ENCODE measurements at regions not wholly inside any gene's neighbourhood (a gene's known extent, or its start where the extent isn't known, plus 50 kb on each side); places are given as distances from the start of the nearest gene placed in this dataset.

DNA sequence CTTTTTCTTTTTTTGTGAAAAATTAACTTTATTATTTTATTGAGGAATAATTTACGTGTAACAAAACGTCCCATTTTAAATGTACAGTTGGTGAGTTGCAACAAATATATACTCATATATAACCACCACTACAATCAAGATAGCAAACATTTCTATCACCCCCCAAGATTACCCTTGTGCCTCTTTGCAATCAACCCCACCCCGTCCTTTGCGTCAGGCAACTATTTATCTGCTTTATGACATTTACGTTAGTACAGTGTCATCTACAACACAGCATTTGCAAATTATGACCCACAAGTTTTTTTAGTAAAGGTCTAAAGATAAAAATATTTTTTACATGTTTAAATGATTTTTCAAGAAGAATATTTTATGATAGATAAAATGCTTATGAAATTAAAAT lies 485.6 kb upstream of the SOX9 start:
- no peak for TF ChIP-seq FOXM1 (IDR thresholded peaks at IDR 0.05; ENCODE audit: borderline replicate concordance, low read depth)
- no peak for TF ChIP-seq EGR1 (IDR thresholded peaks at IDR 0.05)
- TF ChIP-seq NFIC (IDR thresholded peaks at IDR 0.05): no peak
- TF ChIP-seq, protein P1, sequence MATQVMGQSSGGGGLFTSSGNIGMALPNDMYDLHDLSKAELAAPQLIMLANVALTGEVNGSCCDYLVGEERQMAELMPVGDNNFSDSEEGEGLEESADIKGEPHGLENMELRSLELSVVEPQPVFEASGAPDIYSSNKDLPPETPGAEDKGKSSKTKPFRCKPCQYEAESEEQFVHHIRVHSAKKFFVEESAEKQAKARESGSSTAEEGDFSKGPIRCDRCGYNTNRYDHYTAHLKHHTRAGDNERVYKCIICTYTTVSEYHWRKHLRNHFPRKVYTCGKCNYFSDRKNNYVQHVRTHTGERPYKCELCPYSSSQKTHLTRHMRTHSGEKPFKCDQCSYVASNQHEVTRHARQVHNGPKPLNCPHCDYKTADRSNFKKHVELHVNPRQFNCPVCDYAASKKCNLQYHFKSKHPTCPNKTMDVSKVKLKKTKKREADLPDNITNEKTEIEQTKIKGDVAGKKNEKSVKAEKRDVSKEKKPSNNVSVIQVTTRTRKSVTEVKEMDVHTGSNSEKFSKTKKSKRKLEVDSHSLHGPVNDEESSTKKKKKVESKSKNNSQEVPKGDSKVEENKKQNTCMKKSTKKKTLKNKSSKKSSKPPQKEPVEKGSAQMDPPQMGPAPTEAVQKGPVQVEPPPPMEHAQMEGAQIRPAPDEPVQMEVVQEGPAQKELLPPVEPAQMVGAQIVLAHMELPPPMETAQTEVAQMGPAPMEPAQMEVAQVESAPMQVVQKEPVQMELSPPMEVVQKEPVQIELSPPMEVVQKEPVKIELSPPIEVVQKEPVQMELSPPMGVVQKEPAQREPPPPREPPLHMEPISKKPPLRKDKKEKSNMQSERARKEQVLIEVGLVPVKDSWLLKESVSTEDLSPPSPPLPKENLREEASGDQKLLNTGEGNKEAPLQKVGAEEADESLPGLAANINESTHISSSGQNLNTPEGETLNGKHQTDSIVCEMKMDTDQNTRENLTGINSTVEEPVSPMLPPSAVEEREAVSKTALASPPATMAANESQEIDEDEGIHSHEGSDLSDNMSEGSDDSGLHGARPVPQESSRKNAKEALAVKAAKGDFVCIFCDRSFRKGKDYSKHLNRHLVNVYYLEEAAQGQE (IDR thresholded peaks at IDR 0.05; ENCODE audit: low read depth): no peak
- no peak for TF ChIP-seq TCF12 (IDR thresholded peaks at IDR 0.05; ENCODE audit: low read depth)
- TF ChIP-seq TAF1 (IDR thresholded peaks at IDR 0.05; ENCODE audit: low read depth): no peak
- no peak for TF ChIP-seq EP300 (IDR thresholded peaks at IDR 0.05; ENCODE audit: borderline replicate concordance)
- TF ChIP-seq USF1 (IDR thresholded peaks at IDR 0.05): no peak
- TF ChIP-seq CREB1 (IDR thresholded peaks at IDR 0.05; ENCODE audit: low read depth): no peak
- no peak for TF ChIP-seq TEAD4 (IDR thresholded peaks at IDR 0.05)
- no peak for TF ChIP-seq YY1 (IDR thresholded peaks at IDR 0.05; ENCODE audit: low read depth)
- TF ChIP-seq, protein P2, sequence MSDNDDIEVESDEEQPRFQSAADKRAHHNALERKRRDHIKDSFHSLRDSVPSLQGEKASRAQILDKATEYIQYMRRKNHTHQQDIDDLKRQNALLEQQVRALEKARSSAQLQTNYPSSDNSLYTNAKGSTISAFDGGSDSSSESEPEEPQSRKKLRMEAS (IDR thresholded peaks at IDR 0.05): no peak
- no peak for TF ChIP-seq CEBPB (IDR thresholded peaks at IDR 0.05)
- TF ChIP-seq RAD21 (IDR thresholded peaks at IDR 0.05; ENCODE audit: low read depth): no peak
- TF ChIP-seq ZBTB7A (IDR thresholded peaks at IDR 0.05; ENCODE audit: low read depth): no peak

DNA sequence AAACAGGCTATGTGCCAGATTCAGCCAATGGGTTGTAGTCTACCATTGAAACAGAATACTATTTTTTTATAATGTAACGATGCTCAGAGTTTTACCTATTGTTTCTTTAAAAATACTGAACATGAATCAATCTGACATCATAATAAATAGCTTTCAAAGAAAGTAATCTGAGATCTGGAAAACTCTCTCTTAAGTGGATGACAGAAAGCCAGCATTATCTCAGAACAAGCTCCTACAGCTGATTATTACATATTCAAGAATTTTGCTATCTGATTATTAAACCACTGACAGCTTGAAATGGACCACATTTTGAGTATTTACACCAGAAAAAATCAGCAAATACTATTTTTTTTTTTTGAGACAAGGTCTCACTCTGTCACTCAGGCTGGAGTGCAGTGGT lies 484.2 kb upstream of the SOX9 start:
- TF ChIP-seq ZBTB7A (IDR thresholded peaks at IDR 0.05; ENCODE audit: low read depth): no peak
- TF ChIP-seq EGR1 (IDR thresholded peaks at IDR 0.05): no peak
- TF ChIP-seq, protein P1 (IDR thresholded peaks at IDR 0.05; ENCODE audit: low read depth): no peak
- TF ChIP-seq CEBPB (IDR thresholded peaks at IDR 0.05): no peak
- no peak for TF ChIP-seq USF1 (IDR thresholded peaks at IDR 0.05)
- no peak for TF ChIP-seq CREB1 (IDR thresholded peaks at IDR 0.05; ENCODE audit: low read depth)
- TF ChIP-seq FOXM1 (IDR thresholded peaks at IDR 0.05; ENCODE audit: borderline replicate concordance, low read depth): peak; percentile 41; the same call in 1 of the 2 replicates
- no peak for TF ChIP-seq RAD21 (IDR thresholded peaks at IDR 0.05; ENCODE audit: low read depth)

DNA sequence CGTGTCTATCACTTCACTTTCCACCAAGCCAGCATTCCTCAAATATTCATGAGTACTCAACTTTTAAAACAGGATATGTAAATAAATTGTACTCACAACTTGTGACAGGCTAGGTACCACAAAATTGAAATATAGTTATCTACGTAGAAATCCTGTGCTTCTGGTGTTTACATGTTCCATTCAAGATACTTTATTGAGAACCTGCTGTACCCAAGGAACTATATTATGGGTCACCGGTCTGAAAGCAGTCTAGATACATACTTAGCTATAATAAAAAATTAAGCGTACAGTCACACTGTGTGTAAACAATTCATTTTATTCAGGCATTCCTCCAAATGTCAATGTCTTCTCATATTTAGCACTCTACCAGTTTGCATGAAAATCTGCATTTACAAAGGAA lies 482.2 kb upstream of the SOX9 start:
- no peak for TF ChIP-seq NFIC (IDR thresholded peaks at IDR 0.05)
- TF ChIP-seq CEBPB (IDR thresholded peaks at IDR 0.05): no peak
- TF ChIP-seq TAF1 (IDR thresholded peaks at IDR 0.05; ENCODE audit: low read depth): no peak
- no peak for TF ChIP-seq EP300 (IDR thresholded peaks at IDR 0.05; ENCODE audit: borderline replicate concordance)
- TF ChIP-seq TCF12 (IDR thresholded peaks at IDR 0.05; ENCODE audit: low read depth): no peak
- no peak for TF ChIP-seq RAD21 (IDR thresholded peaks at IDR 0.05; ENCODE audit: low read depth)
- TF ChIP-seq, protein P2 (IDR thresholded peaks at IDR 0.05): no peak
- TF ChIP-seq CREB1 (IDR thresholded peaks at IDR 0.05; ENCODE audit: low read depth): no peak

- TF ChIP-seq, protein P2 (IDR thresholded peaks at IDR 0.05): no peak
- no peak for TF ChIP-seq TCF12 (IDR thresholded peaks at IDR 0.05; ENCODE audit: low read depth)
- TF ChIP-seq RAD21 (IDR thresholded peaks at IDR 0.05; ENCODE audit: low read depth): no peak
- TF ChIP-seq FOXM1 (IDR thresholded peaks at IDR 0.05; ENCODE audit: borderline replicate concordance, low read depth): no peak
- TF ChIP-seq CREB1 (IDR thresholded peaks at IDR 0.05; ENCODE audit: low read depth): no peak
- no peak for TF ChIP-seq CEBPB (IDR thresholded peaks at IDR 0.05)
- TF ChIP-seq EGR1 (IDR thresholded peaks at IDR 0.05): no peak
- no peak for TF ChIP-seq TAF1 (IDR thresholded peaks at IDR 0.05; ENCODE audit: low read depth)
- no peak for TF ChIP-seq TEAD4 (IDR thresholded peaks at IDR 0.05)
- no peak for TF ChIP-seq EP300 (IDR thresholded peaks at IDR 0.05; ENCODE audit: borderline replicate concordance)
- no peak for TF ChIP-seq USF1 (IDR thresholded peaks at IDR 0.05)
- TF ChIP-seq ZBTB7A (IDR thresholded peaks at IDR 0.05; ENCODE audit: low read depth): no peak
- no peak for TF ChIP-seq NFIC (IDR thresholded peaks at IDR 0.05)
- TF ChIP-seq YY1 (IDR thresholded peaks at IDR 0.05; ENCODE audit: low read depth): no peak
- TF ChIP-seq, protein P1 (IDR thresholded peaks at IDR 0.05; ENCODE audit: low read depth): no peak
These were observed 481.0 kb upstream of the SOX9 start for GRCh38 chr17:71639865-71640264.
